Choroid plexus epithelial cell (primary cell): ENCODE measurements at regions not wholly inside any gene's neighbourhood (a gene's known extent, or its start where the extent isn't known, plus 50 kb on each side); places are given as distances from the start of the nearest gene placed in this dataset.

ENCODE experiments used
- DNase-seq: peaks from one replicate; pipeline ENCODE4 v3.0.0-alpha.2; 2010; ENCODE audit warnings: low read depth
- H3K4me3 ChIP-seq: 2 replicates; pipeline ENCODE4 v1.5.1; 2011; ENCODE audit warnings: low read depth, mild to moderate bottlenecking, control low read depth, low read length, moderate library complexity
- TF ChIP-seq, protein P1 (sequence below): conservative IDR thresholded peaks from 2 replicates; pipeline ENCODE4 v1.5.1; 2011; ENCODE audit warnings: low read depth, mild to moderate bottlenecking, control low read depth, inconsistent platforms, low read length, moderate library complexity

DNA sequence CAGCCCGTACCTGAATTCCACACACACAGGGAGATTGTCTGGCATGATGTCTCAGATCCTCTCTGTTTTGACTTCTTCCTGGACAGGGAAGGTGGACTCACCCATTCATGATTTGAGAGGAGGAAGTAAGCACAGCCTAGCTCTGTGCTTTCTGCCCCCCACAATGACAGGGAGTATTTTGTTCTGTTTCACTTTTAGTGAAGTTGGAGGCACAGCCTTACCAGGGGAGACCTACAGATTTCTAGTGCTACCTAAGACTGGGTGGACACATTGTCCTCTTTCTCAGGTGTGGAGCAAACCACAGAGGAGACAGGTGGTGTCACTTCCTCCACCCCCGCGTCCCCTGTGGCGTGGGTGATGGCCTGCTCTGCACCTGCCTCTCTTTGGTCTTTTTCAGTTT is 408.6 kb upstream of the PFKP start:
- TF ChIP-seq, protein P1, sequence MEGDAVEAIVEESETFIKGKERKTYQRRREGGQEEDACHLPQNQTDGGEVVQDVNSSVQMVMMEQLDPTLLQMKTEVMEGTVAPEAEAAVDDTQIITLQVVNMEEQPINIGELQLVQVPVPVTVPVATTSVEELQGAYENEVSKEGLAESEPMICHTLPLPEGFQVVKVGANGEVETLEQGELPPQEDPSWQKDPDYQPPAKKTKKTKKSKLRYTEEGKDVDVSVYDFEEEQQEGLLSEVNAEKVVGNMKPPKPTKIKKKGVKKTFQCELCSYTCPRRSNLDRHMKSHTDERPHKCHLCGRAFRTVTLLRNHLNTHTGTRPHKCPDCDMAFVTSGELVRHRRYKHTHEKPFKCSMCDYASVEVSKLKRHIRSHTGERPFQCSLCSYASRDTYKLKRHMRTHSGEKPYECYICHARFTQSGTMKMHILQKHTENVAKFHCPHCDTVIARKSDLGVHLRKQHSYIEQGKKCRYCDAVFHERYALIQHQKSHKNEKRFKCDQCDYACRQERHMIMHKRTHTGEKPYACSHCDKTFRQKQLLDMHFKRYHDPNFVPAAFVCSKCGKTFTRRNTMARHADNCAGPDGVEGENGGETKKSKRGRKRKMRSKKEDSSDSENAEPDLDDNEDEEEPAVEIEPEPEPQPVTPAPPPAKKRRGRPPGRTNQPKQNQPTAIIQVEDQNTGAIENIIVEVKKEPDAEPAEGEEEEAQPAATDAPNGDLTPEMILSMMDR = no peak
- H3K4me3 ChIP-seq = no peak overlapping the region
- DNase-seq = no peak

DNA sequence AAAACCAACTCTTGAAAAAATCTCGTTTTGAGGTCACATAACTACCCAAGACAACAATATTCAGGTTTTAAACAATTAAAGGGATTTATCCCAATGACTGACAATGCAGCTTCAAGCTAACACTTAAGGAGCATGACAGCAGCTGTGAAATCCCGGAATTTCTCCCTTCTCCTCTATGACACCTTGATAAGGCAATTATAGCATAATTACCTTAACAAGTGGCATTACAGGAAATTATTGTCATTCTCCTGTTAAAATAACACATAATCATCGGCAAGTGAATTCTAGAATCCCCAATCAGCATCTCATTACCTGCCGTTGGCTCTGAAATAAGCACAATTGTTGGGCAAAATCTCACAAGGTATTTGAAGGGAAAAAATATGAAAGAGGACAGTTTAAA is 417.0 kb upstream of the PFKP start:
- no peak overlapping the region for H3K4me3 ChIP-seq
- TF ChIP-seq, protein P1 = no peak
- DNase-seq = no peak

DNA sequence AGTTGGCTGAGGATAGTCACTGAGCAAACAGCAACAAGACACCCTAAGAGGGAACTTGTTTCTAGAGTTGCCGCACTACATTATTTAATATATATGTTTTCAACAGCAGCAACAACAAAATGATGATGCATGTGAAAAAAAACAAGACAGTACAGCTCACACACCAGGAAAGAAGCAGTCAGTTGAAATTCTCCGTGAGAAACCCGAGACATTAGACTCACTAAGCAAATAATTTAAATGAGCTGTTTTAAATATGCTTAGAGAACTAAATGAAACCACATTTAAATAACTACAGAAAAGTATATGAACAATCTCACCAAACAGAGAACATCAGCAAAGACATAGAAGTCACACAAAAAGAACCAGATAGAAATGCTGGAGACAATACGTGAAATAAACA is 426.3 kb upstream of the PFKP start:
- no peak overlapping the region for H3K4me3 ChIP-seq
- TF ChIP-seq, protein P1 = no peak
- no peak for DNase-seq

DNA sequence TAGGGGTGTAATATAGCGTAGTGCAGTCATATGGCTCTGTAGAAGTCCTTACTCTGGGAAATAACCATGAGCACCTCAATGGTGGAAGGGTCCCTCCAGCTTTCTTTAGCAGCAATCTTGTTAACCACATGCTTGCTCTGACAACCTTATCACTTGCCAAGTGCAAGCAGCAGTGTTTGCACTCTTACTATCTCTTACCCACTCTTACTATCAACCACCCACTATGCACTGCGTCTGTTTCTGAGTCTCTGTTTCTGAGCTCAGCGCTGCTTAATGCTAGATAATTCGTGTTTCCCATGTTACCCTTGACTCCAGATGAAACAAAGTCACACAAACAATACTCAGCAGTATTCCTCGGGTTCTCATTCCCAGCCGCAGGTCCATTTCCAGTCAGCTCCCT is 433.7 kb upstream of the PFKP start:
- H3K4me3 ChIP-seq = no peak overlapping the region
- TF ChIP-seq, protein P1 = no peak

DNA sequence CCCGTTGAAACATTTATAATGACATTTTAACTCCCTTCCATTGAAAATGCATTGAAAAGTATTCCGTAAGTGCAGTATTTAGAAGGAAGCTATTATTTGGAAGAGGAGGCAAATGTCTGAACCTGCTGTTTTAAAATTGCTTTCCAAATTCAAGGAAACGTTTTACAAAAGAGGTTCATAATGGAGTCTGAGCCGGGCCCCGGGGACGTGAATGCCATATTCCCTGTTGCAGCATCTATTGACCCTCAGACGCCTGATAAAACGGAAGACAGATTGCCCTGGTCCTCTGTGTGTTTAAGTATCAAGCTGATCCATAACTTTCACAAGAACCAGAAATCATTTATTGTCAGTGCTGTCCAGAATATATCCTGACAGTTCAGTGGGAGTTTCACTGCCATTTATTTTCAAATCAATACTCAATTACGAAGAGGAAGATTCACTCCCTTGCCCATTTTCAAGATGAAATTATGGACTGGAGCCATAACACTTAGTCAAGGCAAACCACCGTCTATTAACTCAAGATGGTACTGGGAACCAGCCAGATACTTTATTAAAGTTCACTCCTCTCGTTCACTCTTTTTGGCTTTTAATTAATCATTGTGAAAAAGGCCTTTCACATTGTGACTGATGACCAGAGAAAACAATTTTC is 435.7 kb upstream of the PFKP start:
- H3K4me3 ChIP-seq = no peak overlapping the region
- TF ChIP-seq, protein P1 = no peak
- no peak for DNase-seq

More for the DNA sequence above, 433.7 kb upstream of the PFKP start:
- DNase-seq = no peak

DNA sequence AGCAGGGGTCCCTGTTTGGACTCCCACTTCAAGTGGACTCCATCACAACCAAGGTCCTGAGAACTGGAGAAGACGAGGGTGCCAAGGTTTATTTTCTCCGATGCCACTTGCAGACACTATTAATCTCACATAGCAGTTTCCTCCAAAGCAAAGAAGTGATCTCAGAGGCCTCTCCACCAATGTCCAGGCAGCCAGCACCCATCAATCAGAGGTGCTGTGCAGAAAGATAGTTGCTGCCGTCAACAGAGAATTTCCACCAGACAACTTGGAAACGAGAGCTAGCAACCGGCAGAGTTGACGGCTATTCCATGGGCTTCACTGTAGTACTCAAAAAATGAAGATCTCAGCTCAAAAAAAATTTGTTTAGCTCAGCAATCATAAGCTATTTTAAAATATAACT is 438.6 kb upstream of the PFKP start:
- H3K4me3 ChIP-seq = no peak overlapping the region
- TF ChIP-seq, protein P1 = no peak
- no peak for DNase-seq

DNA sequence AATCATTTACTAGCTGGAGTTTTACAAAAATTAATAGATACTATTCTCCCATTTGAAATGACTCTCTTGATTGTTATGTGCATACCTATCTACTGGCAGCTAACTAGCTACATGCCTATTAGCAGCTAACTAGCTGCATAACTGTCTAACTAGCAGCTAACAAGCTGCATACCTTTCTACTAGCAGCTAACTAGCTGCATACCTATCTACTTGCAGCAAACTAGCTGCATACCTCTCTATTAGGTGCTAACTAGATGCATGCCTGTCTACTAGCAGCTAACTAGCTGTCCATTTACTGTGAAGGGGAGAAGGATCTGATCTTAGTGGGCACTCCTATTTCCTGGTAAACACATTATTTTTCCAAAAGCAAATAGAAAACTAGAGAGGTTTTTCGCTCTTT is 439.4 kb upstream of the PFKP start:
- TF ChIP-seq, protein P1 = no peak
- H3K4me3 ChIP-seq = no peak overlapping the region

More for the DNA sequence above, 439.4 kb upstream of the PFKP start:
- no peak for DNase-seq
